Common myeloid progenitor, CD34-positive (primary cell): ENCODE measurements at regions not wholly inside any gene's neighbourhood (a gene's known extent, or its start where the extent isn't known, plus 50 kb on each side); places are given as distances from the start of the nearest gene placed in this dataset.

Experiments
- CTCF ChIA-PET: fragments of 350-600 bp; sonication (Branson Sonifier 250); formaldehyde crosslinking; loops from one replicate; lab custom pipeline; 2021; ENCODE audit warnings: antibody characterized with exemption; lab: Charles Lee
- POLR2A ChIA-PET: fragments of 350-600 bp; sonication (Branson Sonifier 250); formaldehyde crosslinking; loops from one replicate; lab custom pipeline; 2021; ENCODE audit warnings: antibody characterized with exemption; lab: Charles Lee
- DNase-seq, 3 donors: peaks; one replicate each; pipeline versions ENCODE4 v3.0.0 to v3.0.0-alpha.2; 2013
- H3K27ac ChIP-seq, 2 experiments: 1 replicate in 1 of 2; 2 replicates in 1 of 2; pipeline ENCODE4 v1.7.0; 2013; ENCODE audit warnings: inconsistent platforms in 2 of 2, low read length in 2 of 2, mild to moderate bottlenecking in 2 of 2, low read depth in 1 of 2, moderate library complexity in 1 of 2; ENCODE audit not compliant: severe bottlenecking in 2 of 2, insufficient read depth in 1 of 2, poor library complexity in 1 of 2
- H3K27me3 ChIP-seq, 5 experiments: replicated peaks in 2 of 5; 1 replicate in 3 of 5; 2 replicates in 2 of 5; pipeline versions ENCODE4 v1.6.1 to v1.7.0; 2013; ENCODE audit warnings: low read length in 4 of 5, mild to moderate bottlenecking in 2 of 5, moderate library complexity in 2 of 5, inconsistent platforms in 1 of 5; ENCODE audit not compliant: insufficient read depth in 5 of 5, control insufficient read depth in 4 of 5
- H3K36me3 ChIP-seq, 4 experiments: 1 replicate in 2 of 4; 2 replicates in 2 of 4; pipeline versions ENCODE4 v1.6.1 to v1.7.0; 2013; ENCODE audit warnings: low read length in 3 of 4, control low read depth in 1 of 4, mild to moderate bottlenecking in 1 of 4; ENCODE audit not compliant: control insufficient read depth in 4 of 4, insufficient read depth in 4 of 4
- H3K4me1 ChIP-seq, 4 experiments: 1 replicate in 3 of 4; 2 replicates in 1 of 4; pipeline versions ENCODE4 v1.6.1 to v1.7.1; 2013; ENCODE audit warnings: low read length in 3 of 4, mild to moderate bottlenecking in 3 of 4, control low read depth in 1 of 4, inconsistent platforms in 1 of 4, moderate library complexity in 1 of 4; ENCODE audit not compliant: control insufficient read depth in 4 of 4, insufficient read depth in 4 of 4; ENCODE audit errors: control extremely low read depth in 1 of 4
- H3K4me3 ChIP-seq, 7 experiments: 1 replicate in 4 of 7; 2 replicates in 3 of 7; pipeline versions ENCODE4 v1.5.1 to v1.7.0; 2013; ENCODE audit warnings: mild to moderate bottlenecking in 7 of 7, low read length in 6 of 7, moderate library complexity in 6 of 7, inconsistent platforms in 2 of 7, low read depth in 2 of 7, control low read depth in 1 of 7; ENCODE audit not compliant: insufficient read depth in 4 of 7, control insufficient read depth in 1 of 7; ENCODE audit errors: extremely low read depth in 1 of 7
- H3K9me3 ChIP-seq, 5 experiments: 1 replicate in 4 of 5; 2 replicates in 1 of 5; pipeline versions ENCODE4 v1.6.1 to v1.7.1; 2013; ENCODE audit warnings: low read length in 4 of 5, mild to moderate bottlenecking in 2 of 5, inconsistent platforms in 1 of 5, low read depth in 1 of 5, moderate library complexity in 1 of 5; ENCODE audit not compliant: control insufficient read depth in 4 of 5, insufficient read depth in 2 of 5; ENCODE audit errors: control extremely low read depth in 1 of 5
- WGBS: methylation state at CpG from one replicate; pipeline ENCODE4 v1.1.5; 2013; ENCODE audit not compliant: insufficient coverage; 5-methylcytosine and 5-hydroxymethylcytosine counted together

- no peak for DNase-seq
- H3K27ac ChIP-seq = no peak overlapping the region
- 83% methylated on average over 1 of the region's 2 CpGs for WGBS
- ChIA-PET CTCF (no interaction called here), POLR2A (no interaction called here)
- H3K9me3 ChIP-seq = peaks cover 0 to 2% (median 0%) of the 10 kb centered on the region in 5 experiments
- no peaks in the 10 kb centered on the region for H3K4me1 ChIP-seq
- H3K27me3 ChIP-seq = peaks cover 0 to 13% (median 0%) of the 10 kb centered on the region in 5 experiments
- no peaks in the 10 kb centered on the region for H3K36me3 ChIP-seq
- no peak overlapping the region for H3K4me3 ChIP-seq
These were observed 156.3 kb downstream of the EMX2 start for GRCh38 chr10:117698809-117699208.

- no peak overlapping the region for H3K4me3 ChIP-seq
- ChIA-PET CTCF (no interaction called here), POLR2A (no interaction called here)
- H3K27ac ChIP-seq = no peak overlapping the region
- H3K9me3 ChIP-seq = peaks cover 0 to 2% (median 0%) of the 10 kb centered on the region in 5 experiments
- 81% methylated on average over 6 of the region's 7 CpGs for WGBS
- peaks cover 0 to 15% (median 0%) of the 10 kb centered on the region in 5 experiments for H3K27me3 ChIP-seq
- no peaks in the 10 kb centered on the region for H3K36me3 ChIP-seq
- DNase-seq = no peak
- no peaks in the 10 kb centered on the region for H3K4me1 ChIP-seq
These were observed 157.0 kb downstream of the EMX2 start for GRCh38 chr10:117699436-117700075.

- Histone ChIP-seq H3K36me3 (no peaks in the 10 kb centered on the region), H3K27ac (no peak overlapping the region), H3K4me1 (no peaks in the 10 kb centered on the region), H3K4me3 (no peak overlapping the region), H3K9me3 (peaks cover 0 to 2% (median 0%) of the 10 kb centered on the region in 5 experiments), H3K27me3 (peaks cover 0 to 5% (median 2%) of the 10 kb centered on the region in 5 experiments)
- CTCF ChIA-PET = no interaction called here
- POLR2A ChIA-PET = no interaction called here
- DNase-seq = no peak
- WGBS = 86% methylated on average over 8 of the region's 8 CpGs
These were observed 167.7 kb downstream of the EMX2 start for GRCh38 chr10:117710181-117710798.

GRCh38 chr10:117716889-117717288 is 174.3 kb downstream of the EMX2 start:
- POLR2A ChIA-PET = no interaction called here

GRCh38 chr10:117718986-117719920 is 176.7 kb downstream of the EMX2 start:
- no peak for DNase-seq
- WGBS = 13% methylated on average over 1 of the region's 9 CpGs
- Histone ChIP-seq H3K27me3 (peaks cover 2 to 45% (median 12%) of the 10 kb centered on the region in 5 experiments), H3K36me3 (no peaks in the 10 kb centered on the region), H3K9me3 (peaks cover 0 to 9% (median 2%) of the 10 kb centered on the region in 5 experiments), H3K27ac (no peak overlapping the region), H3K4me1 (no peaks in the 10 kb centered on the region), H3K4me3 (no peak overlapping the region)
- POLR2A ChIA-PET = no interaction called here
- CTCF ChIA-PET = no interaction called here

More at GRCh38 chr10:117716889-117717288, 174.3 kb downstream of the EMX2 start:
- H3K4me3 ChIP-seq = no peak overlapping the region
- no peaks in the 10 kb centered on the region for H3K4me1 ChIP-seq
- no peaks in the 10 kb centered on the region for H3K36me3 ChIP-seq
- CTCF ChIA-PET = interaction anchor here (0.5 kb wide), 1 partner anchor 1200 kb away, joined by 3 read pairs; no protein-coding TSS in a partner anchor
- DNase-seq = no peak
- H3K27me3 ChIP-seq = peaks cover 0 to 38% (median 14%) of the 10 kb centered on the region in 5 experiments
- peaks cover 0 to 9% (median 0%) of the 10 kb centered on the region in 5 experiments for H3K9me3 ChIP-seq
- WGBS = 71% methylated on average over 1 of the region's 1 CpG
- H3K27ac ChIP-seq = no peak overlapping the region

- peaks cover 2 to 50% (median 12%) of the 10 kb centered on the region in 5 experiments for H3K27me3 ChIP-seq
- 49% methylated on average over 21 of the region's 21 CpGs for WGBS
- CTCF ChIA-PET = no interaction called here
- no peak for DNase-seq
- H3K4me1 ChIP-seq = no peaks in the 10 kb centered on the region
- peaks cover 0 to 6% (median 2%) of the 10 kb centered on the region in 5 experiments for H3K9me3 ChIP-seq
- no peak overlapping the region for H3K27ac ChIP-seq
- H3K36me3 ChIP-seq = no peaks in the 10 kb centered on the region
- H3K4me3 ChIP-seq = no peak overlapping the region
- POLR2A ChIA-PET = no interaction called here
These were observed 178.6 kb downstream of the EMX2 start for GRCh38 chr10:117720931-117721835.
